ENCODE measurements at regions not wholly inside any gene's neighbourhood (a gene's known extent, or its start where the extent isn't known, plus 50 kb on each side); places are given as distances from the start of the nearest gene placed in this dataset.

GRCh38 chr4:12071316-12071715 lies 642.6 kb upstream of the HS3ST1 start:
- TF ChIP-seq CTCF (IDR thresholded peaks at IDR 0.05) (no peak), POLR2A (IDR thresholded peaks at IDR 0.05) (no peak)
